PC-3 (cell line): ENCODE measurements at regions not wholly inside any gene's neighbourhood (a gene's known extent, or its start where the extent isn't known, plus 50 kb on each side); places are given as distances from the start of the nearest gene placed in this dataset.

Experiments used
- microRNA-seq: library from miRNA; unstranded; fragments of <30 nt; microRNA quantifications from one replicate; pipeline ENCODE4 v1.1.0, GENCODE V29; 2020; ENCODE audit not compliant: unreplicated experiment

Small RNAs in the stretch of these regions (microRNA-seq; reads per million reads assigned to microRNA genes)
- 0.75 reads per million for gene MIR3143
